Liver (tissue), 8 donors: ENCODE measurements at regions not wholly inside any gene's neighbourhood (a gene's known extent, or its start where the extent isn't known, plus 50 kb on each side); places are given as distances from the start of the nearest gene placed in this dataset.

Experiments used
- DNase-seq: peaks from one replicate; pipeline ENCODE4 v3.0.0-alpha.2; 2017; ENCODE audit warnings: low spot score
- H3K27ac ChIP-seq, 2 donors: one replicate each; pipeline ENCODE4 v1.7.0; 2013; ENCODE audit warnings: inconsistent platforms in 2 of 2, low read length in 2 of 2, control low read depth in 1 of 2, low read depth in 1 of 2, mild to moderate bottlenecking in 1 of 2
- H3K27me3 ChIP-seq, 4 donors: one replicate each; pipeline versions ENCODE4 v1.6.1 to v1.7.0; 2013; ENCODE audit warnings: low read length in 3 of 4, inconsistent platforms in 1 of 4, mild to moderate bottlenecking in 1 of 4, moderate library complexity in 1 of 4; ENCODE audit not compliant: control insufficient read depth in 4 of 4, insufficient read depth in 4 of 4
- H3K36me3 ChIP-seq, 4 donors: one replicate each; pipeline versions ENCODE4 v1.6.1 to v1.7.0; 2013; ENCODE audit warnings: low read length in 3 of 4, mild to moderate bottlenecking in 3 of 4, low read depth in 1 of 4, moderate library complexity in 1 of 4; ENCODE audit not compliant: control insufficient read depth in 4 of 4, insufficient read depth in 3 of 4
- H3K4me1 ChIP-seq, 4 donors: one replicate each; pipeline versions ENCODE4 v1.6.1 to v1.7.0; 2013; ENCODE audit warnings: low read length in 3 of 4, mild to moderate bottlenecking in 3 of 4, moderate library complexity in 1 of 4; ENCODE audit not compliant: control insufficient read depth in 4 of 4, insufficient read depth in 4 of 4
- H3K4me3 ChIP-seq, 3 donors: one replicate each; pipeline versions ENCODE4 v1.6.1 to v1.7.0; 2013; ENCODE audit warnings: low read length in 3 of 3, control low read depth in 1 of 3, low read depth in 1 of 3, mild to moderate bottlenecking in 1 of 3
- H3K9ac ChIP-seq, 2 donors: one replicate each; pipeline ENCODE4 v1.7.0; 2013; ENCODE audit warnings: low read length in 2 of 2, mild to moderate bottlenecking in 2 of 2, moderate library complexity in 2 of 2, control low read depth in 1 of 2, low read depth in 1 of 2
- H3K9me3 ChIP-seq, 4 donors: one replicate each; pipeline versions ENCODE4 v1.6.1 to v1.7.0; 2013; ENCODE audit warnings: low read length in 3 of 4; ENCODE audit not compliant: control insufficient read depth in 4 of 4
- ATF3 ChIP-seq: IDR thresholded peaks from 2 replicates; pipeline ENCODE4 v1.6.1; 2016; ENCODE audit warnings: antibody characterized with exemption
- EGR1 ChIP-seq, 2 donors: IDR thresholded peaks; 2 replicates each; pipeline ENCODE4 v1.6.1; 2016 to 2018; ENCODE audit warnings: antibody characterized with exemption in 2 of 2, low read depth in 2 of 2
- FOXA1 ChIP-seq: IDR thresholded peaks from 2 replicates; pipeline ENCODE4 v1.6.1; 2016; ENCODE audit warnings: antibody characterized with exemption
- FOXA2 ChIP-seq: IDR thresholded peaks from 2 replicates; pipeline ENCODE4 v1.6.1; 2016; ENCODE audit warnings: antibody characterized with exemption
- GABPA ChIP-seq, 2 donors: IDR thresholded peaks in 1 of 2; conservative IDR thresholded peaks in 1 of 2; 2 replicates each; pipeline ENCODE4 v1.6.1; 2016; ENCODE audit warnings: antibody characterized with exemption in 2 of 2, mild to moderate bottlenecking in 1 of 2, moderate library complexity in 1 of 2
- HNF4A ChIP-seq, 2 donors: conservative IDR thresholded peaks; 2 replicates each; pipeline ENCODE4 v1.6.1; 2016; ENCODE audit warnings: antibody characterized with exemption in 2 of 2, mild to moderate bottlenecking in 2 of 2
- HNF4G ChIP-seq: IDR thresholded peaks from 2 replicates; pipeline ENCODE4 v1.6.1; 2016; ENCODE audit warnings: antibody characterized with exemption
- JUND ChIP-seq, 2 donors: IDR thresholded peaks; 2 replicates each; pipeline ENCODE4 v1.6.1; 2016; ENCODE audit warnings: antibody characterized with exemption in 2 of 2
- NR2F2 ChIP-seq: IDR thresholded peaks from 2 replicates; pipeline ENCODE4 v1.6.1; 2016; ENCODE audit warnings: antibody characterized with exemption
- RAD21 ChIP-seq, 2 donors: IDR thresholded peaks; 2 replicates each; pipeline ENCODE4 v1.6.1; 2016; ENCODE audit warnings: antibody characterized with exemption in 2 of 2, mild to moderate bottlenecking in 2 of 2
- REST ChIP-seq: IDR thresholded peaks from 2 replicates; pipeline ENCODE4 v1.6.1; 2016; ENCODE audit warnings: antibody characterized with exemption, mild to moderate bottlenecking
- RXRA ChIP-seq, 2 donors: IDR thresholded peaks; 2 replicates each; pipeline ENCODE4 v1.6.1; 2017 to 2018; ENCODE audit warnings: antibody characterized with exemption in 2 of 2, mild to moderate bottlenecking in 1 of 2
- SP1 ChIP-seq: IDR thresholded peaks from 2 replicates; pipeline ENCODE4 v1.6.1; 2018; ENCODE audit warnings: antibody characterized with exemption, mild to moderate bottlenecking
- TAF1 ChIP-seq: conservative IDR thresholded peaks from 2 replicates; pipeline ENCODE4 v1.6.1; 2016; ENCODE audit warnings: antibody characterized with exemption, mild to moderate bottlenecking
- YY1 ChIP-seq: IDR thresholded peaks from 2 replicates; pipeline ENCODE4 v1.6.1; 2016; ENCODE audit warnings: antibody characterized with exemption, mild to moderate bottlenecking
- WGBS: extraction: QIAGEN DNeasy Blood & Tissue Kit; methylation state at CpG from one replicate; pipeline ENCODE4 v1.1.7; 2013; 5-methylcytosine and 5-hydroxymethylcytosine counted together
- TF ChIP-seq, protein P1 (sequence below): fragments of 150-350 bp; IDR thresholded peaks from 2 replicates; pipeline ENCODE4 v1.5.1; 2017; ENCODE audit warnings: improper control_type of control experiment, low read depth, low read length; ENCODE audit not compliant: missing input control
- TF ChIP-seq, protein P2 (sequence below): IDR thresholded peaks from 2 replicates; pipeline ENCODE4 v1.6.1; 2016; ENCODE audit warnings: antibody characterized with exemption
- TF ChIP-seq, protein P3 (sequence below): IDR thresholded peaks from 2 replicates; pipeline ENCODE4 v1.6.1; 2016; ENCODE audit warnings: antibody characterized with exemption
- donor health status: healthy.
- donor health status: healthy.
- donor health status: healthy.
- donor health status: healthy.
- donor health status: healthy.

DNA sequence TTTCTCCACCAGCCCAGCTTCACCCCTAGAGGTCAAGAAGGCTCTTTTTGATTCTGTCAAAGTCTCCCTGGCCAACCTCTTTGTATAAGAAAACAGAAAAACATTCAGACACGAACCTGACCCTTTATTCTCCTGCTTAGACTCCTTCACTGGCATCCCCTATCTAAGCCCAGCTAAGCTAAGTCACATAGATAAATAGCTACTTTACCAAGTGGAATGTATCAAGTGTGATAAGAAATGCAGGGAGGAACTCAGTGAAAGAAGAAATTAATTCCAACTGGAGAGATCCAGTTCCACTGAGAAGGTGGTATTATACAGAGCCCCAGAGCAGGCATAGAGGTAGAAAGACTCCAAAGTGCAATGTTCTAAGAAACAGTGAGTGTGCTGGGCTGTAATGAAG lies 489.5 kb downstream of the TNS1 start:
- Histone ChIP-seq H3K4me3 (no peak overlapping the region), H3K36me3 (no peaks in the 10 kb centered on the region), H3K9me3 (no peaks in the 10 kb centered on the region), H3K9ac (no peak overlapping the region), H3K4me1 (no peaks in the 10 kb centered on the region), H3K27ac (no peak overlapping the region), H3K27me3 (no peaks in the 10 kb centered on the region)
- WGBS, result 60% methylated on average over 1 of the region's 1 CpG
- TF ChIP-seq ATF3 (no peak), JUND (IDR thresholded peaks at IDR 0.05) (no peak), YY1 (no peak)
- no peak for DNase-seq

DNA sequence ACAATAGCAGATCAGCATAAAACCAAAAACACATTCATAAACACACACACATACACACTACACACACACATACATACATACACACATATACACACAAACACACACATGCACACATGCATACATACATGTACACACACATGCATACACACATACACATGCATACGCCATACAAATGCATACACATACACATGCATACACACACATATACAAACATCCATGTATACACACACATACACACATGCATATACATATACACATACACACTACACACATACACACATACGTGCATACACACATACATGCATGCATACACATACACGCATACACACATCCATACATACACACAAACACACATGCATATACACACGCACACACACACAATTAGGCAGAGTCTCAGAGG lies 490.1 kb downstream of the TNS1 start:
- H3K36me3 ChIP-seq, result no peaks in the 10 kb centered on the region
- TF ChIP-seq TAF1, result no peak
- no peak for TF ChIP-seq FOXA2
- TF ChIP-seq GABPA (IDR thresholded peaks at IDR 0.05 in 1 of 2, conservative IDR thresholded peaks at IDR 0.05 in 1 of 2), result no peak
- no peak for TF ChIP-seq FOXA1
- TF ChIP-seq, protein P1, sequence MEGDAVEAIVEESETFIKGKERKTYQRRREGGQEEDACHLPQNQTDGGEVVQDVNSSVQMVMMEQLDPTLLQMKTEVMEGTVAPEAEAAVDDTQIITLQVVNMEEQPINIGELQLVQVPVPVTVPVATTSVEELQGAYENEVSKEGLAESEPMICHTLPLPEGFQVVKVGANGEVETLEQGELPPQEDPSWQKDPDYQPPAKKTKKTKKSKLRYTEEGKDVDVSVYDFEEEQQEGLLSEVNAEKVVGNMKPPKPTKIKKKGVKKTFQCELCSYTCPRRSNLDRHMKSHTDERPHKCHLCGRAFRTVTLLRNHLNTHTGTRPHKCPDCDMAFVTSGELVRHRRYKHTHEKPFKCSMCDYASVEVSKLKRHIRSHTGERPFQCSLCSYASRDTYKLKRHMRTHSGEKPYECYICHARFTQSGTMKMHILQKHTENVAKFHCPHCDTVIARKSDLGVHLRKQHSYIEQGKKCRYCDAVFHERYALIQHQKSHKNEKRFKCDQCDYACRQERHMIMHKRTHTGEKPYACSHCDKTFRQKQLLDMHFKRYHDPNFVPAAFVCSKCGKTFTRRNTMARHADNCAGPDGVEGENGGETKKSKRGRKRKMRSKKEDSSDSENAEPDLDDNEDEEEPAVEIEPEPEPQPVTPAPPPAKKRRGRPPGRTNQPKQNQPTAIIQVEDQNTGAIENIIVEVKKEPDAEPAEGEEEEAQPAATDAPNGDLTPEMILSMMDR, result no peak
- 93% methylated on average over 4 of the region's 4 CpGs for WGBS
- H3K9ac ChIP-seq, result no peak overlapping the region
- no peaks in the 10 kb centered on the region for H3K27me3 ChIP-seq
- no peak overlapping the region for H3K4me3 ChIP-seq
- no peaks in the 10 kb centered on the region for H3K4me1 ChIP-seq
- no peak overlapping the region for H3K27ac ChIP-seq
- H3K9me3 ChIP-seq, result no peaks in the 10 kb centered on the region
- DNase-seq, result no peak

- DNase-seq, result no peak
- Histone ChIP-seq H3K4me1 (no peaks in the 10 kb centered on the region), H3K9ac (no peak overlapping the region), H3K9me3 (no peaks in the 10 kb centered on the region), H3K27ac (no peak overlapping the region), H3K36me3 (no peaks in the 10 kb centered on the region), H3K27me3 (no peaks in the 10 kb centered on the region), H3K4me3 (no peak overlapping the region)
- WGBS, result 48% methylated on average over 1 of the region's 1 CpG
- TF ChIP-seq YY1, result no peak
- TF ChIP-seq, protein P2, sequence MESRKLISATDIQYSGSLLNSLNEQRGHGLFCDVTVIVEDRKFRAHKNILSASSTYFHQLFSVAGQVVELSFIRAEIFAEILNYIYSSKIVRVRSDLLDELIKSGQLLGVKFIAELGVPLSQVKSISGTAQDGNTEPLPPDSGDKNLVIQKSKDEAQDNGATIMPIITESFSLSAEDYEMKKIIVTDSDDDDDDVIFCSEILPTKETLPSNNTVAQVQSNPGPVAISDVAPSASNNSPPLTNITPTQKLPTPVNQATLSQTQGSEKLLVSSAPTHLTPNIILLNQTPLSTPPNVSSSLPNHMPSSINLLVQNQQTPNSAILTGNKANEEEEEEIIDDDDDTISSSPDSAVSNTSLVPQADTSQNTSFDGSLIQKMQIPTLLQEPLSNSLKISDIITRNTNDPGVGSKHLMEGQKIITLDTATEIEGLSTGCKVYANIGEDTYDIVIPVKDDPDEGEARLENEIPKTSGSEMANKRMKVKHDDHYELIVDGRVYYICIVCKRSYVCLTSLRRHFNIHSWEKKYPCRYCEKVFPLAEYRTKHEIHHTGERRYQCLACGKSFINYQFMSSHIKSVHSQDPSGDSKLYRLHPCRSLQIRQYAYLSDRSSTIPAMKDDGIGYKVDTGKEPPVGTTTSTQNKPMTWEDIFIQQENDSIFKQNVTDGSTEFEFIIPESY, result no peak
- no peak for TF ChIP-seq FOXA1
- TF ChIP-seq, protein P3, sequence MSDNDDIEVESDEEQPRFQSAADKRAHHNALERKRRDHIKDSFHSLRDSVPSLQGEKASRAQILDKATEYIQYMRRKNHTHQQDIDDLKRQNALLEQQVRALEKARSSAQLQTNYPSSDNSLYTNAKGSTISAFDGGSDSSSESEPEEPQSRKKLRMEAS, result no peak
- TF ChIP-seq TAF1, result no peak
- no peak for TF ChIP-seq REST
- TF ChIP-seq HNF4G, result no peak
- TF ChIP-seq SP1, result no peak
- no peak for TF ChIP-seq NR2F2
- no peak for TF ChIP-seq RXRA (IDR thresholded peaks at IDR 0.05)
- no peak for TF ChIP-seq JUND (IDR thresholded peaks at IDR 0.05)
- TF ChIP-seq, protein P1, result no peak
- TF ChIP-seq ATF3, result no peak
- TF ChIP-seq HNF4A (conservative IDR thresholded peaks at IDR 0.05), result no peak
- no peak for TF ChIP-seq GABPA (IDR thresholded peaks at IDR 0.05 in 1 of 2, conservative IDR thresholded peaks at IDR 0.05 in 1 of 2)
- TF ChIP-seq EGR1 (IDR thresholded peaks at IDR 0.05; ENCODE audit: low read depth in 2 of 2), result no peak
- no peak for TF ChIP-seq FOXA2
- TF ChIP-seq RAD21 (IDR thresholded peaks at IDR 0.05), result no peak
Observed at GRCh38 chr2:217512259-217512658, 490.5 kb downstream of the TNS1 start.
